Mucosa of descending colon (tissue), 3 donors: ENCODE measurements at regions not wholly inside any gene's neighbourhood (a gene's known extent, or its start where the extent isn't known, plus 50 kb on each side); places are given as distances from the start of the nearest gene placed in this dataset.

Experiments
- ATAC-seq: fragments of 200-7000 bp; cut with Tn5 transposase; one replicate; pipeline ENCODE4 v1.9.1; 2020; ENCODE audit warnings: mild to moderate bottlenecking, moderate library complexity
- DNase-seq, 3 donors: peaks; one replicate each; pipeline ENCODE4 v3.0.0-alpha.2; 2020
- H3K36me3 ChIP-seq: fragments of 200-600 bp; one replicate; pipeline ENCODE4 v1.8.0; 2021; ENCODE audit warnings: low read depth, mild to moderate bottlenecking
- H3K4me1 ChIP-seq: fragments of 200-600 bp; one replicate; pipeline ENCODE4 v1.8.0; 2021; ENCODE audit warnings: low read depth, mild to moderate bottlenecking
- H3K4me3 ChIP-seq: fragments of 200-600 bp; one replicate; pipeline ENCODE4 v1.8.0; 2021; ENCODE audit warnings: mild to moderate bottlenecking
- H3K9me3 ChIP-seq: fragments of 200-600 bp; one replicate; pipeline ENCODE4 v1.8.0; 2021; ENCODE audit warnings: mild to moderate bottlenecking
- intact Hi-C, 2 donors: fragments of 100-400 bp; cut with DNase I in 1 of 2; cut with micrococcal nuclease in 1 of 2; formaldehyde crosslinking; loops; one replicate each; pipeline versions ENCODE4 v1.11.0 to v1.11.1; 2022; cut with DNase I, micrococcal nuclease
- TF ChIP-seq, protein P1 (sequence below): fragments of 200-600 bp; IDR thresholded peaks from one replicate; pipeline ENCODE4 v1.8.0; 2022; ENCODE audit warnings: antibody characterized with exemption, mild to moderate bottlenecking
- donor health status: DM: no; HTN: no; CAD: no; lungs with moderate emphysema.
- donor health status: DM: no; HTN: no; CAD: no.
- donor health status: DM: no; HTN: yes; CAD: no.

DNA sequence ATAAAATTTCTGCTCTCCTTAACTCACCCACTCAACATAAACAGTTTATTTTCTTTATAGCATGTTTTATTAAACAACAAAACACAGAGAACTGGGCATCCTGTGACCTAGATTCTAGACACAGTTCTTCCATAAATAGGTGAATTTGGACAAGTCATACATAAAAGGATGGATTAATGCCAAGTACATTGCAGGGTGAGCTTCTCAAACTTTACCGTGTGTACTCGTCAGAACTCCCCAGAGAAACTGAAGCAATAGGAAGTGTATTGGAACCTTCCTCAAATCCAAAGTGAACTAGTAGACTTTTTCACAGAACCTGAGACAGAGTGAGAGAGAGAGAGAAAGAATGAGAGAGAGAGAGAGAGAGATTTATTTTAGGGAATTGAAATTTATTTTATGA is 139.7 kb downstream of the CD47 start:
- Histone ChIP-seq H3K9me3 (no peaks in the 10 kb centered on the region), H3K4me1 (no peaks in the 10 kb centered on the region), H3K36me3 (no peaks in the 10 kb centered on the region), H3K4me3 (no peak overlapping the region)
- DNase-seq (no peak), ATAC-seq (no peak)
- intact Hi-C loops, result no loop called here
- TF ChIP-seq, protein P1, sequence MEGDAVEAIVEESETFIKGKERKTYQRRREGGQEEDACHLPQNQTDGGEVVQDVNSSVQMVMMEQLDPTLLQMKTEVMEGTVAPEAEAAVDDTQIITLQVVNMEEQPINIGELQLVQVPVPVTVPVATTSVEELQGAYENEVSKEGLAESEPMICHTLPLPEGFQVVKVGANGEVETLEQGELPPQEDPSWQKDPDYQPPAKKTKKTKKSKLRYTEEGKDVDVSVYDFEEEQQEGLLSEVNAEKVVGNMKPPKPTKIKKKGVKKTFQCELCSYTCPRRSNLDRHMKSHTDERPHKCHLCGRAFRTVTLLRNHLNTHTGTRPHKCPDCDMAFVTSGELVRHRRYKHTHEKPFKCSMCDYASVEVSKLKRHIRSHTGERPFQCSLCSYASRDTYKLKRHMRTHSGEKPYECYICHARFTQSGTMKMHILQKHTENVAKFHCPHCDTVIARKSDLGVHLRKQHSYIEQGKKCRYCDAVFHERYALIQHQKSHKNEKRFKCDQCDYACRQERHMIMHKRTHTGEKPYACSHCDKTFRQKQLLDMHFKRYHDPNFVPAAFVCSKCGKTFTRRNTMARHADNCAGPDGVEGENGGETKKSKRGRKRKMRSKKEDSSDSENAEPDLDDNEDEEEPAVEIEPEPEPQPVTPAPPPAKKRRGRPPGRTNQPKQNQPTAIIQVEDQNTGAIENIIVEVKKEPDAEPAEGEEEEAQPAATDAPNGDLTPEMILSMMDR, result no peak

DNA sequence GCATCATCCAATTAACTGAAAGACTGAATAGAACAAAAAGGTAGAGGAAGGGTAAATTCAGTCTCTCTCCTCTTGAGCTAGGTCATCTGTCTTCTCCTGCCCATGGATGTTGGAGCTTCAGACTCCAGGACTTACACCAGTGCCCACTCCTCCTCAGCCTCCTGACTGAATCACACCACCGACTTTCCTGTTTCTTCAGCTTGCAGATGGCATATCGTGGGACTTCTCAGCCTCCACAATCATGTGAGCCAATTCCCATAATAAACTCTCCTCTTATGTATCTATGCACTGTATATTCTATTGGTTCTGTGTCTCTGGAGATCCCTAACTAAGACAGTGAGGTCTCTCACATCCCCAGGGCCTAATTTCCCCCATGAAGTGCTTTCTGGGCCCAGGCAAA is 140.4 kb downstream of the CD47 start:
- intact Hi-C loops, result no loop called here
- no peak for DNase-seq
- no peaks in the 10 kb centered on the region for H3K4me1 ChIP-seq

DNA sequence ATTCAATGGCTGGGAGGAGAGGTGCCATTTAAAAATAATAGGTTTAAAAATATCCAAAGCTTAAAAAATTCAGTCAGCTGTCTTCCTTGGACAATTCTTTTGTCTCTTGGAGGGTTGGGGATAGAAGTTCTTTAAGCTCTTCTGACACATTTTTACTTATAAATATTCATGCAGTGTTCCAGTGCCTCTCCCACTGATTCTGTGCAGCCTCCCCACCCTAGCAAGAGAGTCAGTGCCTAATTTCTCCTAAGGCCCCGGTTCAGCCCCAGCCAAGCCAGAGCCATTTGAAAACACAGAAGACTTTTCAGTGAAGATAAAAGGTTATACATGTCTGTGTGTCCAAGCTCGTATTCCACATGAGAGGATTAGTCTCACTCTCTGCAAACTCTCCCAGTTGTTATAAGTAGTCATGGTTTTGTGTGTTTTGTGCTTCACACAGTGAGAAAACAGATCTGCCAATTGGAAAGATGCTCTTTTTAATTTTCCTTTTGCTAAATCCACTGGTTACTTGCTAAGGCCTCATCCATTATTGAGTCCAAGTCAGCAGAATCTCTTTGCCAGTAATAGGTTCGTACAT is 141.3 kb downstream of the CD47 start:
- no peaks in the 10 kb centered on the region for H3K4me1 ChIP-seq
- H3K36me3 ChIP-seq, result no peaks in the 10 kb centered on the region
- no peak overlapping the region for H3K4me3 ChIP-seq
- no peak for ATAC-seq
- no peak for DNase-seq
- intact Hi-C loops, result no loop called here
- TF ChIP-seq, protein P1, result no peak
- H3K9me3 ChIP-seq, result no peaks in the 10 kb centered on the region

More for the DNA sequence above, 140.4 kb downstream of the CD47 start:
- TF ChIP-seq, protein P1, result no peak
- no peak for ATAC-seq
- no peaks in the 10 kb centered on the region for H3K36me3 ChIP-seq
- no peak overlapping the region for H3K4me3 ChIP-seq
- H3K9me3 ChIP-seq, result no peaks in the 10 kb centered on the region

DNA sequence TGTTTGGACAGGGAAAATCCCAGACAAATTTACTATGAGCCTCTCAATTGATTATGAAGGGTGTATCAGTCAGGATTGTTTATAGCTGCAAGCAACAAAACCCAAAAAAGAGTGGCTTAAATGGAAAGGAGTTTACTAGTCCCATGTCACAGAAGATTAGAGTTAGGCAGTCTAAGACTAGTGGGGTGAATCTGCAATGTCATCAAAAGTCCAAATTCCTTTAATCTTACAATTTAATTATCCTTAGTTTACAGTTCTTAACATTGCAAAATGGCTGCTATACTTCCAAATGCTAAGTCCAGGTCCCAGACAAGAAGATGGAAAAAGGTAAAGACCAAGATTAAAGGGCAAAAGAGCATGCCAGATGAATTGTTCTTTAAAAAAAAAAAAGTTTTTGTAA is 143.6 kb downstream of the CD47 start:
- TF ChIP-seq, protein P1, result no peak

DNA sequence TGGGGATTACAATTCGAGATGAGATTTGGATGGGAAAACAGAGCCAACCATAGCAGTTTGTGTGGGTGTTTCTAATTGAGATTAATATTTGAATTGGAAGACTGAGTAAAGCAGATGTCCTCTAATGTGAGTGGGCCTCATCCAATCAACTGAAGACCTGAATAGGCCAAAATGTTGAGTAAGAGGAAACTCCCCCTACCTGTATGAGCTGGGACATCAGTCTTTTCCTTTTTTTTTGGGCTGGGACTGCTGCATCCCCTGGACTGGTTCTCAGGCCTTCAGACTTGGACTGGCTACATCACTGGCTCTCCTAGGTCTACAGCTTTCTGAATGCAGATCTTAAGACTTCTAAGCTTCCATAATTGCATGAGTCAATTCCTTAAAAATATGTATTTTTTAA is 144.1 kb downstream of the CD47 start:
- Histone ChIP-seq H3K4me1 (no peaks in the 10 kb centered on the region), H3K9me3 (no peaks in the 10 kb centered on the region), H3K4me3 (no peak overlapping the region), H3K36me3 (no peaks in the 10 kb centered on the region)
- no peak for DNase-seq
- TF ChIP-seq, protein P1, result no peak
- ATAC-seq, result no peak
- intact Hi-C loops, result no loop called here

More for the DNA sequence above, 143.6 kb downstream of the CD47 start:
- no peaks in the 10 kb centered on the region for H3K36me3 ChIP-seq
- intact Hi-C loops, result no loop called here
- DNase-seq, result no peak
- ATAC-seq, result no peak
- no peak overlapping the region for H3K4me3 ChIP-seq
- no peaks in the 10 kb centered on the region for H3K4me1 ChIP-seq
- no peaks in the 10 kb centered on the region for H3K9me3 ChIP-seq
